ENCODE measurements at regions not wholly inside any gene's neighbourhood (a gene's known extent, or its start where the extent isn't known, plus 50 kb on each side); places are given as distances from the start of the nearest gene placed in this dataset.

- Histone ChIP-seq H3K79me2 (ENCODE audit: control insufficient read depth, insufficient read depth, low read length) (no peaks in the 10 kb centered on the region), H4K20me1 (ENCODE audit: control insufficient read depth, insufficient read depth, low read length, poor library complexity, severe bottlenecking) (no peaks in the 10 kb centered on the region), H3K4me3 (ENCODE audit: control extremely low read depth in 1 of 5, extremely low read depth in 1 of 5, insufficient read depth in 1 of 5, low read depth in 2 of 5, low read length in 4 of 5) (no peak overlapping the region), H2AFZ (ENCODE audit: insufficient read depth, low read depth, low read length, poor library complexity, severe bottlenecking) (no peak overlapping the region), H3K9me3 (ENCODE audit: control extremely low read depth in 1 of 3, control insufficient read depth in 2 of 3, insufficient read depth in 1 of 3, low read length in 2 of 3) (peaks cover 0 to 13% (median 0%) of the 10 kb centered on the region in 3 donors), H3K36me3 (replicated peaks in 1 of 2; ENCODE audit: control extremely low read depth in 1 of 2, control insufficient read depth in 1 of 2, extremely low read depth in 1 of 2, insufficient read depth in 2 of 2, low read length in 1 of 2) (no peaks in the 10 kb centered on the region), H3K4me2 (replicated peaks; ENCODE audit: low read depth, low read length, poor library complexity, severe bottlenecking) (no peak overlapping the region), H3K4me1 (ENCODE audit: control insufficient read depth in 2 of 2, insufficient read depth in 2 of 2, low read length in 2 of 2) (peaks cover 0 to 14% of the 10 kb centered on the region in 2 donors), H3K27ac (ENCODE audit: low read length in 2 of 2) (no peak overlapping the region), H3K9ac (ENCODE audit: low read length) (no peak overlapping the region), H3K27me3 (replicated peaks in 1 of 4; ENCODE audit: control extremely low read depth in 1 of 4, control insufficient read depth in 3 of 4, insufficient read depth in 4 of 4, low read length in 3 of 4) (no peaks in the 10 kb centered on the region)
- Mint-ChIP-seq H3K27me3 (peaks cover 9% of the 10 kb centered on the region), H3K4me3 (no peak overlapping the region), H3K4me1 (no peaks in the 10 kb centered on the region), H3K9me3 (ENCODE audit: insufficient read depth) (no peaks in the 10 kb centered on the region), H3K27ac (no peak overlapping the region)
- CTCF ChIA-PET, result no interaction called here
- POLR2A ChIA-PET, result no interaction called here
- DNase-seq (no peak), ATAC-seq (ENCODE audit: low read depth) (no peak)
- TF ChIP-seq EZH2 (IDR thresholded peaks at IDR 0.05; ENCODE audit: borderline replicate concordance, insufficient read depth, low read depth, low read length, poor library complexity, severe bottlenecking), result no peak
- intact Hi-C loops (cut with micrococcal nuclease), result no loop called here
- WGBS (ENCODE audit: insufficient coverage), result 97% methylated on average over 20 of the region's 20 CpGs
Observed at GRCh38 chr22:49097171-49097925, 730.3 kb downstream of the BRD1 start.

- no peaks in the 10 kb centered on the region for H3K27me3 ChIP-seq (replicated peaks in 1 of 4; ENCODE audit: control extremely low read depth in 1 of 4, control insufficient read depth in 3 of 4, insufficient read depth in 4 of 4, low read length in 3 of 4)
- 92% methylated on average over 6 of the region's 9 CpGs for WGBS (ENCODE audit: insufficient coverage)
- peaks cover 0 to 14% of the 10 kb centered on the region in 2 donors for H3K4me1 ChIP-seq (ENCODE audit: control insufficient read depth in 2 of 2, insufficient read depth in 2 of 2, low read length in 2 of 2)
- no peak for ATAC-seq (ENCODE audit: low read depth)
- H2AFZ ChIP-seq (ENCODE audit: insufficient read depth, low read depth, low read length, poor library complexity, severe bottlenecking), result no peak overlapping the region
- H3K9ac ChIP-seq (ENCODE audit: low read length), result no peak overlapping the region
- no peaks in the 10 kb centered on the region for H3K36me3 ChIP-seq (replicated peaks in 1 of 2; ENCODE audit: control extremely low read depth in 1 of 2, control insufficient read depth in 1 of 2, extremely low read depth in 1 of 2, insufficient read depth in 2 of 2, low read length in 1 of 2)
- Mint-ChIP-seq H3K27me3 (peaks cover 8% of the 10 kb centered on the region), H3K4me3 (no peak overlapping the region), H3K27ac (no peak overlapping the region), H3K9me3 (ENCODE audit: insufficient read depth) (no peaks in the 10 kb centered on the region), H3K4me1 (no peaks in the 10 kb centered on the region)
- intact Hi-C loops (cut with micrococcal nuclease), result no loop called here
- DNase-seq, result no peak
- no peak overlapping the region for H3K27ac ChIP-seq (ENCODE audit: low read length in 2 of 2)
- no peaks in the 10 kb centered on the region for H4K20me1 ChIP-seq (ENCODE audit: control insufficient read depth, insufficient read depth, low read length, poor library complexity, severe bottlenecking)
- peaks cover 0 to 10% (median 0%) of the 10 kb centered on the region in 3 donors for H3K9me3 ChIP-seq (ENCODE audit: control extremely low read depth in 1 of 3, control insufficient read depth in 2 of 3, insufficient read depth in 1 of 3, low read length in 2 of 3)
- H3K4me3 ChIP-seq (ENCODE audit: control extremely low read depth in 1 of 5, extremely low read depth in 1 of 5, insufficient read depth in 1 of 5, low read depth in 2 of 5, low read length in 4 of 5), result no peak overlapping the region
- ChIA-PET POLR2A (no interaction called here), CTCF (no interaction called here)
- TF ChIP-seq EZH2 (IDR thresholded peaks at IDR 0.05; ENCODE audit: borderline replicate concordance, insufficient read depth, low read depth, low read length, poor library complexity, severe bottlenecking) (no peak), CTCF (IDR thresholded peaks at IDR 0.05) (no peak)
- H3K79me2 ChIP-seq (ENCODE audit: control insufficient read depth, insufficient read depth, low read length), result no peaks in the 10 kb centered on the region
- H3K4me2 ChIP-seq (replicated peaks; ENCODE audit: low read depth, low read length, poor library complexity, severe bottlenecking), result no peak overlapping the region
Observed at GRCh38 chr22:49096476-49096875, 731.2 kb downstream of the BRD1 start.
